H1 (cell line): ENCODE measurements at regions not wholly inside any gene's neighbourhood (a gene's known extent, or its start where the extent isn't known, plus 50 kb on each side); places are given as distances from the start of the nearest gene placed in this dataset.
A peak's percentile ranks its signal among the peaks of the same experiment; 100 is the strongest.

ENCODE experiments used
- CTCF ChIA-PET: fragments of 300-600 bp; sonication (Branson Sonifier 250); formaldehyde crosslinking; loops from one replicate; lab custom pipeline; 2021; ENCODE audit not compliant: partially characterized antibody; lab: Charles Lee
- POLR2A ChIA-PET: fragments of 300-600 bp; sonication (Branson Sonifier 250); formaldehyde crosslinking; loops from one replicate; lab custom pipeline; 2021; ENCODE audit warnings: inconsistent platforms; ENCODE audit not compliant: partially characterized antibody; lab: Charles Lee
- DNase-seq, 2 experiments: peaks; one replicate each; pipeline versions ENCODE4 v3.0.0 to v3.0.0-alpha.2; 2010 to 2022; ENCODE audit warnings: low spot score in 2 of 2, low read depth in 1 of 2, mixed read lengths in 1 of 2
- FAIRE-seq: peaks from 2 replicates; lab custom pipeline; 2011; peaks lifted over from hg19 to GRCh38; lab: Jason Lieb, UNC
- H2AFZ ChIP-seq: 2 replicates; pipeline ENCODE4 v1.8.1; 2012; ENCODE audit warnings: low read length, inconsistent platforms
- H2AK5ac ChIP-seq: 2 replicates; pipeline ENCODE4 v1.6.1; 2013; ENCODE audit warnings: low read depth, low read length
- H2BK120ac ChIP-seq: replicated peaks from 2 replicates; pipeline ENCODE3; 2013; ENCODE audit warnings: low read depth, low read length, inconsistent platforms
- H2BK12ac ChIP-seq: 2 replicates; pipeline ENCODE4 v1.6.1; 2013; ENCODE audit warnings: low read depth, low read length
- H2BK15ac ChIP-seq: 2 replicates; pipeline ENCODE4 v1.6.1; 2013; ENCODE audit warnings: low read length
- H2BK20ac ChIP-seq: 2 replicates; pipeline ENCODE4 v1.6.1; 2013; ENCODE audit warnings: low read length
- H2BK5ac ChIP-seq: 2 replicates; pipeline ENCODE4 v1.6.1; 2013; ENCODE audit warnings: low read depth, low read length
- H3K14ac ChIP-seq: 2 replicates; pipeline ENCODE4 v1.6.1; 2013; ENCODE audit warnings: inconsistent platforms; ENCODE audit not compliant: insufficient read length
- H3K18ac ChIP-seq: 2 replicates; pipeline ENCODE4 v1.6.1; 2013; ENCODE audit warnings: low read length; ENCODE audit errors: extremely low read depth
- H3K23ac ChIP-seq: 2 replicates; pipeline ENCODE4 v1.6.1; 2013; ENCODE audit warnings: inconsistent platforms; ENCODE audit not compliant: insufficient read length
- H3K23me2 ChIP-seq: 2 replicates; pipeline ENCODE4 v1.6.1; 2013; ENCODE audit warnings: low read depth, low read length
- H3K27ac ChIP-seq: 2 replicates; pipeline ENCODE4 v1.6.1; 2011; ENCODE audit warnings: low read depth, low read length, inconsistent platforms
- H3K27me3 ChIP-seq, 4 experiments: replicated peaks in 1 of 4; 1 replicate in 1 of 4; 2 replicates in 3 of 4; pipeline versions ENCODE4 v1.6.1 to v1.8.1; 2011 to 2013; ENCODE audit warnings: low read length in 3 of 4, mild to moderate bottlenecking in 3 of 4, inconsistent platforms in 2 of 4, mixed read lengths in 2 of 4, moderate library complexity in 1 of 4; ENCODE audit not compliant: control insufficient read depth in 3 of 4, insufficient read depth in 3 of 4; ENCODE audit errors: extremely low read depth in 1 of 4
- H3K36me3 ChIP-seq, 4 experiments: 2 replicates each; pipeline versions ENCODE4 v1.6.1 to v1.8.1; 2011 to 2013; ENCODE audit warnings: mild to moderate bottlenecking in 4 of 4, low read length in 3 of 4, moderate library complexity in 2 of 4, control low read depth in 1 of 4, inconsistent platforms in 1 of 4; ENCODE audit not compliant: insufficient read depth in 4 of 4, control insufficient read depth in 2 of 4
- H3K4ac ChIP-seq: replicated peaks from 2 replicates; pipeline ENCODE3; 2013; ENCODE audit warnings: low read length, low read depth, mixed read lengths, inconsistent platforms; ENCODE audit not compliant: insufficient read length
- H3K4me1 ChIP-seq, 4 experiments: replicated peaks in 1 of 4; 1 replicate in 1 of 4; 2 replicates in 3 of 4; pipeline versions ENCODE4 v1.6.1 to v1.8.1; 2011 to 2013; ENCODE audit warnings: low read length in 3 of 4, inconsistent platforms in 2 of 4, mixed read lengths in 1 of 4; ENCODE audit not compliant: insufficient read depth in 4 of 4, control insufficient read depth in 3 of 4
- H3K4me2 ChIP-seq, 2 experiments: 2 replicates each; pipeline versions ENCODE4 v1.6.1 to v1.8.1; 2011 to 2013; ENCODE audit warnings: low read depth in 2 of 2, low read length in 2 of 2, control low read depth in 1 of 2, inconsistent platforms in 1 of 2, mild to moderate bottlenecking in 1 of 2; ENCODE audit not compliant: insufficient read depth in 1 of 2
- H3K4me3 ChIP-seq, 4 experiments: fragments of 200-600, 300-600 bp in 1 of 4; sonication (generic), shearing (Covaris generic), sonication (Bioruptor Twin) in 1 of 4; 2 replicates each; pipeline versions ENCODE4 v1.5.1 to v1.8.1; 2011 to 2016; ENCODE audit warnings: low read length in 4 of 4, low read depth in 3 of 4, control low read depth in 2 of 4, inconsistent platforms in 2 of 4, mild to moderate bottlenecking in 2 of 4, mixed read lengths in 1 of 4, moderate library complexity in 1 of 4; ENCODE audit not compliant: insufficient read depth in 2 of 4; ENCODE audit errors: extremely low read depth in 1 of 4
- H3K56ac ChIP-seq: replicated peaks from 2 replicates; pipeline ENCODE3; 2013; ENCODE audit warnings: low read depth, mild to moderate bottlenecking, mixed read lengths, low read length, inconsistent platforms; ENCODE audit not compliant: insufficient read length
- H3K79me1 ChIP-seq: 2 replicates; pipeline ENCODE4 v1.6.1; 2013; ENCODE audit warnings: low read depth, low read length, control low read depth
- H3K79me2 ChIP-seq, 2 experiments: 2 replicates each; pipeline versions ENCODE4 v1.6.1 to v1.8.1; 2012 to 2013; ENCODE audit warnings: low read length in 2 of 2, mild to moderate bottlenecking in 2 of 2, inconsistent platforms in 1 of 2; ENCODE audit not compliant: insufficient read depth in 2 of 2, control insufficient read depth in 1 of 2
- H3K9ac ChIP-seq, 4 experiments: replicated peaks in 1 of 4; 1 replicate in 1 of 4; 2 replicates in 3 of 4; pipeline versions ENCODE4 v1.6.1 to v1.8.1; 2011 to 2013; ENCODE audit warnings: low read depth in 3 of 4, low read length in 3 of 4, control low read depth in 2 of 4, mild to moderate bottlenecking in 2 of 4, moderate library complexity in 2 of 4, inconsistent platforms in 1 of 4; ENCODE audit errors: extremely low read depth in 1 of 4
- H3K9me3 ChIP-seq, 2 experiments: 2 replicates each; pipeline versions ENCODE4 v1.6.1 to v1.8.1; 2012 to 2013; ENCODE audit warnings: mild to moderate bottlenecking in 2 of 2, moderate library complexity in 2 of 2, control low read depth in 1 of 2, inconsistent platforms in 1 of 2, low read depth in 1 of 2, low read length in 1 of 2, mixed read lengths in 1 of 2; ENCODE audit not compliant: insufficient read depth in 2 of 2
- H4K20me1 ChIP-seq, 2 experiments: replicated peaks in 1 of 2; 2 replicates each; pipeline versions ENCODE3 to v1.8.1; 2011 to 2013; ENCODE audit warnings: inconsistent platforms in 2 of 2, low read length in 2 of 2, mild to moderate bottlenecking in 1 of 2; ENCODE audit not compliant: insufficient read depth in 2 of 2, control insufficient read depth in 1 of 2
- H4K5ac ChIP-seq: 2 replicates; pipeline ENCODE4 v1.6.1; 2013; ENCODE audit warnings: low read length, low read depth, mixed read lengths, inconsistent platforms; ENCODE audit not compliant: insufficient read length
- H4K8ac ChIP-seq: 2 replicates; pipeline ENCODE4 v1.8.0; 2013; ENCODE audit warnings: mild to moderate bottlenecking, moderate library complexity, low read length, inconsistent platforms; ENCODE audit not compliant: insufficient read depth; ENCODE audit errors: extremely low read depth
- H4K91ac ChIP-seq: replicated peaks from 2 replicates; pipeline ENCODE3; 2013; ENCODE audit warnings: low read length, mixed read lengths, inconsistent platforms; ENCODE audit not compliant: insufficient read length
- CBX8 ChIP-seq: fragments of 300-800, 300-1000 bp; sonication (generic); IDR thresholded peaks from 2 replicates; pipeline ENCODE4 v1.7.1; 2016; ENCODE audit warnings: low read depth, low read length, borderline replicate concordance
- CEBPB ChIP-seq: IDR thresholded peaks from 2 replicates; pipeline ENCODE4 v1.6.1; 2012; ENCODE audit warnings: low read depth, low read length
- GABPA ChIP-seq: IDR thresholded peaks from 2 replicates; pipeline ENCODE4 v1.6.1; 2011; ENCODE audit warnings: mild to moderate bottlenecking, low read length, moderate library complexity, borderline replicate concordance; ENCODE audit not compliant: insufficient read depth
- GTF2F1 ChIP-seq: IDR thresholded peaks from 2 replicates; pipeline ENCODE4 v1.6.1; 2012; ENCODE audit warnings: low read depth, low read length, improper control_type of control experiment, borderline replicate concordance
- JUN ChIP-seq: IDR thresholded peaks from 2 replicates; pipeline ENCODE4 v1.6.1; 2011; ENCODE audit warnings: low read depth, mild to moderate bottlenecking, improper control_type of control experiment, low read length
- KDM4A ChIP-seq: IDR thresholded peaks from one replicate; pipeline ENCODE4 v1.7.1; 2012; ENCODE audit warnings: low read depth, mild to moderate bottlenecking, moderate library complexity, low read length, inconsistent platforms; ENCODE audit not compliant: severe bottlenecking
- KDM5A ChIP-seq: fragments of 200-600 bp; IDR thresholded peaks from 2 replicates; pipeline ENCODE4 v1.7.1; 2012; ENCODE audit warnings: mild to moderate bottlenecking, low read length, inconsistent platforms, mixed read lengths
- NRF1 ChIP-seq: IDR thresholded peaks from 2 replicates; pipeline ENCODE4 v1.6.1; 2011; ENCODE audit warnings: mild to moderate bottlenecking, low read depth, low read length, improper control_type of control experiment
- SIRT6 ChIP-seq: IDR thresholded peaks from one replicate; pipeline ENCODE4 v1.7.1; 2012; ENCODE audit warnings: low read length, inconsistent platforms
- TCF12 ChIP-seq: IDR thresholded peaks from 2 replicates; pipeline ENCODE4 v1.6.1; 2011; ENCODE audit warnings: low read depth, mild to moderate bottlenecking, low read length
- WGBS, 2 experiments: shearing (Covaris generic) in 1 of 2; methylation state at CpG; one replicate each; pipeline versions ENCODE4 v1.1.6 to v1.1.7; 2013 to 2015; ENCODE audit warnings: low lambda C conversion rate in 2 of 2, mixed read lengths in 2 of 2, inconsistent platforms in 1 of 2, low coverage in 1 of 2, missing lambda C conversion rate in 1 of 2; ENCODE audit not compliant: insufficient replicate concordance in 2 of 2, insufficient coverage in 1 of 2, insufficient read length in 1 of 2; ENCODE audit errors: extremely low coverage in 1 of 2, missing lambda C conversion rate in 1 of 2; 5-methylcytosine and 5-hydroxymethylcytosine counted together
- TF ChIP-seq, protein P1 (sequence below): IDR thresholded peaks from 2 replicates; pipeline ENCODE4 v1.6.1; 2011; ENCODE audit warnings: low read length, improper control_type of control experiment

GRCh38 chr11:91717169-91717568 is 507.4 kb upstream of the FAT3 start:
- H3K27ac ChIP-seq, result no peak overlapping the region
- H3K56ac ChIP-seq, result no peak overlapping the region
- H2AFZ ChIP-seq, result peak overlapping the region; percentile 18; the same call in 1 of the 2 replicates
- no peak overlapping the region for H2BK120ac ChIP-seq
- no peaks in the 10 kb centered on the region; a peak in 1 of 7 replicates for H3K4me1 ChIP-seq
- no peak overlapping the region for H2BK12ac ChIP-seq
- H3K79me2 ChIP-seq, result no peaks in the 10 kb centered on the region
- H3K18ac ChIP-seq, result no peak overlapping the region
- WGBS, 2 experiments, result 45% methylated on average over 5 of the region's 5 CpGs; no CpG with 5 or more reads in 1 of the 2 experiments
- H3K9ac ChIP-seq, result no peak overlapping the region
- H3K4ac ChIP-seq, result no peak overlapping the region
- H4K8ac ChIP-seq, result no peak overlapping the region
- no peak overlapping the region for H4K5ac ChIP-seq
- no peak overlapping the region for H3K23ac ChIP-seq
- no peak overlapping the region for H2BK15ac ChIP-seq
- H3K23me2 ChIP-seq, result no peaks in the 10 kb centered on the region
- H4K91ac ChIP-seq, result no peak overlapping the region
- H2AK5ac ChIP-seq, result no peak overlapping the region
- TF ChIP-seq GABPA (no peak), CEBPB (no peak), KDM4A (no peak), KDM5A (no peak), NRF1 (no peak), GTF2F1 (no peak), CBX8 (no peak), SIRT6 (no peak), TCF12 (no peak), JUN (no peak)
- TF ChIP-seq, protein P1, sequence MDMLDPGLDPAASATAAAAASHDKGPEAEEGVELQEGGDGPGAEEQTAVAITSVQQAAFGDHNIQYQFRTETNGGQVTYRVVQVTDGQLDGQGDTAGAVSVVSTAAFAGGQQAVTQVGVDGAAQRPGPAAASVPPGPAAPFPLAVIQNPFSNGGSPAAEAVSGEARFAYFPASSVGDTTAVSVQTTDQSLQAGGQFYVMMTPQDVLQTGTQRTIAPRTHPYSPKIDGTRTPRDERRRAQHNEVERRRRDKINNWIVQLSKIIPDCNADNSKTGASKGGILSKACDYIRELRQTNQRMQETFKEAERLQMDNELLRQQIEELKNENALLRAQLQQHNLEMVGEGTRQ, result no peak
- TF ChIP-seq, all 59 proteins: peak for 0
- no peak overlapping the region for H2BK20ac ChIP-seq
- H4K20me1 ChIP-seq, result no peaks in the 10 kb centered on the region
- no peaks in the 10 kb centered on the region for H3K36me3 ChIP-seq
- FAIRE-seq, result no peak
- ChIA-PET POLR2A (no interaction called here), CTCF (no interaction called here)
- H3K79me1 ChIP-seq, result no peaks in the 10 kb centered on the region
- no peak overlapping the region for H2BK5ac ChIP-seq
- DNase-seq, result no peak
- H3K4me3 ChIP-seq, result no peak overlapping the region
- H3K14ac ChIP-seq, result no peak overlapping the region
- peaks cover 0 to 1% (median 0%) of the 10 kb centered on the region in 4 experiments; a peak in 1 of 7 replicates for H3K27me3 ChIP-seq
- H3K9me3 ChIP-seq, result 0 out of 4 replicates have a peak, but pooled peaks cover 0 to 3% of the 10 kb centered on the region in 2 experiments
- no peak overlapping the region for H3K4me2 ChIP-seq
